C4-2B (cell line): ENCODE measurements at regions not wholly inside any gene's neighbourhood (a gene's known extent, or its start where the extent isn't known, plus 50 kb on each side); places are given as distances from the start of the nearest gene placed in this dataset.

Source experiments
- CTCF ChIP-seq: fragments of 450-650 bp; conservative IDR thresholded peaks from 2 replicates; pipeline ENCODE4 v1.5.1; 2017; ENCODE audit warnings: mild to moderate bottlenecking
- ZFX ChIP-seq: fragments of 450-650 bp; IDR thresholded peaks from 2 replicates; pipeline ENCODE4 v1.6.1; 2017

- TF ChIP-seq CTCF = no peak
- no peak for TF ChIP-seq ZFX
These were observed 193.5 kb downstream of the SPP2 start for GRCh38 chr2:234243871-234244565.
